HCT116 (cell line): ENCODE measurements at regions not wholly inside any gene's neighbourhood (a gene's known extent, or its start where the extent isn't known, plus 50 kb on each side); places are given as distances from the start of the nearest gene placed in this dataset.

Source experiments
- ATAC-seq: fragments of 200-7000 bp; cut with Tn5 transposase; 2 replicates; pipeline ENCODE4 v1.9.1; 2020; ENCODE audit warnings: mild to moderate bottlenecking, moderate library complexity
- BruUV-seq: library from RNA; stranded (reverse); fragments of 400-500 nt; replicated peaks from 2 replicates; lab custom pipeline; 2021; lab: Mats Ljungman, UMichigan
- CTCF ChIA-PET: fragments of 300-600 bp; sonication (Branson Sonifier 250); formaldehyde crosslinking; loops from one replicate; lab custom pipeline; 2021; ENCODE audit warnings: antibody characterized with exemption; lab: Charles Lee
- POLR2A ChIA-PET: fragments of 300-600, 350-600 bp; sonication (Branson Sonifier 250); formaldehyde crosslinking; loops from one replicate; lab custom pipeline; 2021; ENCODE audit warnings: antibody characterized with exemption; lab: Charles Lee
- RAD21 ChIA-PET, 2 experiments: fragments of 300-600 bp; sonication (Branson Sonifier 250); formaldehyde crosslinking; loops; one replicate each; lab custom pipeline; 2023; ENCODE audit warnings: low total read pairs in 2 of 2; ENCODE audit not compliant: uncharacterized antibody in 2 of 2, unreplicated experiment in 2 of 2, low non-redundant PET in 1 of 2; lab: Charles Lee
- DNase-seq: peaks from one replicate; pipeline ENCODE4 v3.0.0-alpha.2; 2010; ENCODE audit warnings: low read depth, low spot score
- H2AFZ ChIP-seq: fragments of 200-600 bp; shearing (Covaris generic), sonication (generic); 2 replicates; pipeline ENCODE4 v1.6.1; 2017; ENCODE audit warnings: low read depth, mixed run types, mixed read lengths, antibody characterized with exemption, low read length; ENCODE audit not compliant: poor library complexity, severe bottlenecking
- H3K27ac ChIP-seq: 2 replicates; pipeline ENCODE4 v1.5.1; 2012; ENCODE audit warnings: low read depth, low read length
- H3K27me3 ChIP-seq: fragments of 200-600 bp; sonication (generic); 2 replicates; pipeline ENCODE4 v1.6.1; 2016; ENCODE audit warnings: mixed run types, low read length, mixed read lengths; ENCODE audit not compliant: insufficient read depth
- H3K36me3 ChIP-seq, 2 experiments: fragments of 200-500 bp in 1 of 2; fragments of 200-600 bp in 1 of 2; sonication (Bioruptor generic) in 1 of 2; sonication (generic) in 1 of 2; 2 replicates each; pipeline versions ENCODE4 v1.5.1 to v1.6.1; 2014 to 2016; ENCODE audit warnings: low read length in 2 of 2, inconsistent platforms in 1 of 2, mixed read lengths in 1 of 2, mixed run types in 1 of 2; ENCODE audit not compliant: insufficient read depth in 2 of 2, control insufficient read depth in 1 of 2
- H3K4me1 ChIP-seq, 2 experiments: fragments of 200-600 bp in 1 of 2; sonication (generic) in 1 of 2; 2 replicates each; pipeline versions ENCODE4 v1.5.1 to v1.6.1; 2012 to 2017; ENCODE audit warnings: low read length in 2 of 2, inconsistent platforms in 1 of 2, mild to moderate bottlenecking in 1 of 2, mixed read lengths in 1 of 2, mixed run types in 1 of 2, moderate library complexity in 1 of 2; ENCODE audit not compliant: insufficient read depth in 2 of 2, control insufficient read depth in 1 of 2
- H3K4me2 ChIP-seq: fragments of 200-600 bp; sonication (generic); 2 replicates; pipeline ENCODE4 v1.6.1; 2017; ENCODE audit warnings: mixed run types, low read length, mixed read lengths
- H3K4me3 ChIP-seq, 2 experiments: fragments of 200-600 bp in 1 of 2; sonication (generic) in 1 of 2; replicated peaks in 1 of 2; 2 replicates each; pipeline ENCODE4 v1.5.1; 2011 to 2016; ENCODE audit warnings: low read length in 2 of 2, control low read depth in 1 of 2, low read depth in 1 of 2, mild to moderate bottlenecking in 1 of 2, mixed read lengths in 1 of 2, mixed run types in 1 of 2
- H3K79me2 ChIP-seq: fragments of 200-600 bp; sonication (generic); 2 replicates; pipeline ENCODE4 v1.6.1; 2017; ENCODE audit warnings: mild to moderate bottlenecking, mixed run types, low read length, moderate library complexity, mixed read lengths; ENCODE audit not compliant: insufficient read depth
- H3K9ac ChIP-seq: fragments of 200-600 bp; sonication (generic); 2 replicates; pipeline ENCODE4 v1.6.1; 2016; ENCODE audit warnings: low read length, mixed read lengths
- H3K9me2 ChIP-seq: fragments of 200-600 bp; sonication (generic), shearing (Covaris generic); 2 replicates; pipeline ENCODE4 v1.6.1; 2017; ENCODE audit warnings: mixed run types, mild to moderate bottlenecking, moderate library complexity; ENCODE audit not compliant: insufficient read depth
- H3K9me3 ChIP-seq, 2 experiments: fragments of 200-500 bp in 1 of 2; fragments of 200-600 bp in 1 of 2; sonication (Bioruptor generic) in 1 of 2; sonication (generic) in 1 of 2; 2 replicates each; pipeline ENCODE4 v1.6.1; 2014 to 2017; ENCODE audit warnings: low read length in 2 of 2, mixed read lengths in 2 of 2, inconsistent platforms in 1 of 2, low read depth in 1 of 2, mild to moderate bottlenecking in 1 of 2, mixed run types in 1 of 2, moderate library complexity in 1 of 2; ENCODE audit not compliant: control insufficient read depth in 1 of 2, insufficient read depth in 1 of 2
- H4K20me1 ChIP-seq: fragments of 200-600 bp; sonication (generic), shearing (Covaris generic); 2 replicates; pipeline ENCODE4 v1.6.1; 2017; ENCODE audit warnings: mixed run types, mild to moderate bottlenecking, moderate library complexity; ENCODE audit not compliant: insufficient read depth
- CEBPB ChIP-seq: IDR thresholded peaks from 2 replicates; pipeline ENCODE4 v1.6.1; 2012; ENCODE audit warnings: low read depth
- CTCF ChIP-seq, 3 experiments: fragments of 200-600 bp in 1 of 3; sonication (generic) in 1 of 3; IDR thresholded peaks in 2 of 3; conservative IDR thresholded peaks in 1 of 3; 2 replicates each; pipeline ENCODE4 v1.5.1; 2012 to 2017; ENCODE audit warnings: low read depth in 2 of 3, low read length in 2 of 3, antibody characterized with exemption in 1 of 3, borderline replicate concordance in 1 of 3, control low read depth in 1 of 3, mild to moderate bottlenecking in 1 of 3, mixed read lengths in 1 of 3, mixed run types in 1 of 3, moderate library complexity in 1 of 3; ENCODE audit not compliant: insufficient read depth in 1 of 3
- EGR1 ChIP-seq: IDR thresholded peaks from 2 replicates; pipeline ENCODE4 v1.6.1; 2012; ENCODE audit warnings: low read depth
- ELF1 ChIP-seq: IDR thresholded peaks from 2 replicates; pipeline ENCODE4 v1.6.1; 2012; ENCODE audit warnings: low read depth, borderline replicate concordance
- EZH2 ChIP-seq: fragments of 200-600 bp; sonication (generic); IDR thresholded peaks from 2 replicates; pipeline ENCODE4 v1.6.1; 2017; ENCODE audit warnings: antibody characterized with exemption, mixed run types
- FOSL1 ChIP-seq: IDR thresholded peaks from 2 replicates; pipeline ENCODE4 v1.6.1; 2012; ENCODE audit warnings: low read depth
- JUND ChIP-seq: IDR thresholded peaks from 2 replicates; pipeline ENCODE4 v1.6.1; 2012
- POLR2AphosphoS5 ChIP-seq: IDR thresholded peaks from 2 replicates; pipeline ENCODE4 v1.6.1; 2011; ENCODE audit warnings: mild to moderate bottlenecking, low read depth, low read length, moderate library complexity
- REST ChIP-seq: IDR thresholded peaks from 2 replicates; pipeline ENCODE4 v1.6.1; 2012; ENCODE audit warnings: low read depth
- TCF7L2 ChIP-seq: IDR thresholded peaks from 2 replicates; pipeline ENCODE4 v1.7.0; 2011; ENCODE audit warnings: borderline replicate concordance, inconsistent platforms; ENCODE audit not compliant: insufficient read depth, insufficient read length; ENCODE audit errors: extremely low read depth
- ZFX ChIP-seq: fragments of 450-650 bp; IDR thresholded peaks from 2 replicates; pipeline ENCODE4 v1.6.1; 2017
- intact Hi-C: fragments of 100-400 bp; cut with micrococcal nuclease; formaldehyde crosslinking; loops from 2 replicates; pipeline ENCODE4 v1.10.0; 2022
- TF ChIP-seq, protein P1 (sequence below): IDR thresholded peaks from 2 replicates; pipeline ENCODE4 v1.6.1; 2012

GRCh38 chr3:177764933-177765332 lies 567.7 kb upstream of the TBL1XR1 start:
- no peaks in the 10 kb centered on the region for H3K4me1 ChIP-seq
- TF ChIP-seq CEBPB, result no peak
- TF ChIP-seq POLR2AphosphoS5, result no peak
- TF ChIP-seq TCF7L2, result no peak
- no peak for TF ChIP-seq FOSL1
- TF ChIP-seq, protein P1, sequence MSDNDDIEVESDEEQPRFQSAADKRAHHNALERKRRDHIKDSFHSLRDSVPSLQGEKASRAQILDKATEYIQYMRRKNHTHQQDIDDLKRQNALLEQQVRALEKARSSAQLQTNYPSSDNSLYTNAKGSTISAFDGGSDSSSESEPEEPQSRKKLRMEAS, result no peak
- no peak for TF ChIP-seq ELF1
- no peak for TF ChIP-seq CTCF (IDR thresholded peaks at IDR 0.05 in 2 of 3, conservative IDR thresholded peaks at IDR 0.05 in 1 of 3; ENCODE audit: borderline replicate concordance in 1 of 3, insufficient read depth in 1 of 3, low read depth in 2 of 3, low read length in 2 of 3)
- no peak for TF ChIP-seq REST
- TF ChIP-seq ZFX, result no peak
- TF ChIP-seq EGR1, result no peak
- TF ChIP-seq EZH2, result no peak
- no peak for TF ChIP-seq JUND
- TF ChIP-seq, all 23 proteins: peak for 0
- H3K4me3 ChIP-seq, result no peak overlapping the region
- no peaks in the 10 kb centered on the region for H3K27me3 ChIP-seq
- ChIA-PET POLR2A (no interaction called here), RAD21 (no interaction called here), CTCF (no interaction called here)
- H3K36me3 ChIP-seq, result no peaks in the 10 kb centered on the region
- DNase-seq (no peak), ATAC-seq (no peak)
- no peak overlapping the region for H2AFZ ChIP-seq
- no peak overlapping the region for H3K9ac ChIP-seq
- no TSS peak for BruUV-seq
- no peaks in the 10 kb centered on the region for H3K79me2 ChIP-seq
- H4K20me1 ChIP-seq, result no peaks in the 10 kb centered on the region
- no peaks in the 10 kb centered on the region for H3K9me3 ChIP-seq
- H3K4me2 ChIP-seq, result no peak overlapping the region
- intact Hi-C loops, result no loop called here
- H3K27ac ChIP-seq, result no peak overlapping the region
- H3K9me2 ChIP-seq, result no peaks in the 10 kb centered on the region
